IPS DF 19.7 (cell line): ENCODE measurements at regions not wholly inside any gene's neighbourhood (a gene's known extent, or its start where the extent isn't known, plus 50 kb on each side); places are given as distances from the start of the nearest gene placed in this dataset.

ENCODE experiments used
- DNase-seq: peaks from one replicate; pipeline ENCODE4 v3.0.0-alpha.2; 2013; ENCODE audit warnings: low read depth, low spot score

DNA sequence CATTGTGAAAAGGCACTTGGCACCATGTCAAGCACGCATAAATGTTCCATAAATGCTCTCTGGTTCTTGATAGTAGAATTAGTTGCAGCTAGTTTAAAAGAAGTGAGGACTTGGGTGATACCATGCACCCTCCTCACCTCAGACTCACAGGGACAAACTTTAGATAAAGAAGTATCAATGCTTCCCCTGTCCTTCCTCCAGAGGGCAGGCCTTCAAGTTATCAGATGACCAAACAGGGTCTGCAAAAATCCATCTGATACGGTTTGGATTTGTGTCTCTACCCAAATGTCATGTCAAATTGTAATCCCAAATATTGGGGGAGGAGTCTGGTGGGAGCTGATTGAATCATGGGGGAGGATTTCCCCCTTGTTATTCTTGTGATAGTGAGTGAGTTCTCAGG lies 54.1 kb downstream of the C1QL2 start:
- no peak for DNase-seq

- DNase-seq: no peak
Measured at GRCh38 chr2:119102964-119103363, 55.6 kb downstream of the C1QL2 start.

DNA sequence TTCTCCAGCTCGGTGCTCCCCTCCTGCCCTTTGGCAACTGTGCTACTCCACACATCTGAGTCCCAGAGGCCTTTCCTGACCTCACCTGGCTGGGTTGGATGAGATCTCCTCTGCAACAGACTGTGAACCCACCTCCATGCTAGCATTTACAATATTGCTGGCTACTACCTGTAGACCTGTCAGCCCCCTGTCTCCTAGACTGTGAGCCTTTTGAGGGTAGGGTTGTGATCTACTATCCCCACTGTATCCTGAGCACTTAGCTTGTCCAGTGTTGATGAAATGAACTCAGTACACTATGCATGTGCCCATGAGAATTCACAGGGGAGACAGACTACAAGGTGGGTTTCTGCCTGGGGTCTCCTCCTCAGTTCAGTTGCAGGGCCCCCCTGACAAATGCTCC lies 70.1 kb downstream of the C1QL2 start:
- DNase-seq: no peak

- DNase-seq: no peak
Measured at GRCh38 chr2:119086327-119086726, 72.2 kb downstream of the C1QL2 start.

DNA sequence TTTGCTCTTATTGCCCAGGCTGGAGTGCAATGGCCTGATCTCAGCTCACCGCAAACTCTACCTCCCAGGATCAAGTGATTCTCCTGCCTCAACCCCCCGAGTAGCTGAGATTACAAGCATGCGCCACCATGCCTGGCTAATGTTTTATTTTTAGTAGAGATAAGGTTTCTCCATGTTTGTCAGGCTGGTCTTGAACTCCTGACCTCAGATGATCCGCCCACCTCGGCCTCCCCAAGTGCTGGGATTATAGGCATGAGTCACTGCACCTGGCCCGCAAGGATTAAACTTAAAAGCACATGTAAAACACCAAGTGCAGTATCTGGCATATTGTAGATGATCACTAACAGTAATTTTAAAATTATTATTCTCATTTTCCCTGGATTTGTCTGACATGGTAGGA lies 72.9 kb downstream of the C1QL2 start:
- no peak for DNase-seq

DNA sequence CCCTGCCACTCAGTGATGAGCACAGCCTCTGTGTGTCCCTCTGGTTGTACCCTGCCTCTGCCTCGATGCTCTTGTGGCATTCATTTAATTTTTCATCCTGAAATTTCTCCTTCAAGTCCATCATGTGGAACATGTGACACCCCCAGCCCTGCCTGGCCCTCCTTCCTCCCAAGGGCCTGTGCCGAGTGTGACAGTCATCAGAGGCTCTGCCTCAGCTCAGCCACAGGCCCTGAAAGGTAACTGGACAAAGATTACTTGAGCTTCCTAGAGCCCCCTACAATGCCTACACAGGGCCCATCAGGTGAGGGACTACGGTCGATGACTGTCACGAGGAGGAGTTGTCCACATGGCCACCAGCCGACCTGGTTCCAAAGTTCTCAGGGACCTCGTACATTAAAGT lies 75.1 kb downstream of the C1QL2 start:
- DNase-seq: no peak

DNA sequence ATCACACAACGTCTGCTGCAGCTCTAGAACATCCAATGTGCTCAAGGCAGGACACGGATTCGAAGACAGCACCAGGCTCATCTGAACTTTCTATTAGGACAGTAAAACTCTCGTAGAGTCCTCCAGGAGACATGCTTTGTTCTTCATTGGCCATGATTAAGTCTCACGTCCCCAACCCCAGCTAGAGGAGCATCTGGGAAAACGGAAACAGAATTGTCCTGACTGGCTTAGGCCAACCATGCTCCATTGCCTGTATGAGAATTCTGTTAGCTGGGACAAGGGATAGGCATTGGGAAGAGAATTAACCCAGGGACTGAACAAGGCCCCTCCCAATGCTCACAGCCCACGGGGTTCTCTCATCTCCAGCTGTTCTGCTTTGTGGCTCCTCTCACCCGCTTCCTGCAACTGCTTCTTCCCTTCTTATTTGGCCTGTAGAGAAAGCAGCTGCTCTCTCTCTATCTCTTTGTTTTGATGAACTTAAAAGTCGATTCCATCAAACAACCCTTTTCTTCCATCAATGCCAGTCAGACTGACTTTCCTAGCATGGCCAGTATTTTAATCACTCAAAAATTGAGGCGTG lies 75.6 kb downstream of the C1QL2 start:
- no peak for DNase-seq

DNA sequence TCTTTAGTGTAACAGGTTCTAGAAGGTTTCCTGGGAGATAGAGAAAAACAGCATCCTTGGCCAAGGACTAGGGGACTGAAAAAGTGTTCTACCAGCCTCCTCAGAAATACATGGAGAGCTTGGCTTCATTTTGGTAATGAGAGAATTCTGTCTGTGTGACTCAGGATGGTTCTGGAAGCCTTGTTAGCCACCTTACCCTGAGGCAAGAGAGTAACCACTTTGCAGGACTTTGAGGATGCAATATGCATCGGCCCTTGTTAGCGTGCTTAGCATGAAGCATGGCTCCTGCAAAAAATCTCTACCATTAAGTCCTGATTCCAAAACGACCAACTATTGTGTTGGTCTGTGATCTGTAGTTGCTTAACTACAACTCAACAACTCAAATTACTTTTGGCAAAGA lies 79.8 kb downstream of the C1QL2 start:
- DNase-seq: no peak

DNA sequence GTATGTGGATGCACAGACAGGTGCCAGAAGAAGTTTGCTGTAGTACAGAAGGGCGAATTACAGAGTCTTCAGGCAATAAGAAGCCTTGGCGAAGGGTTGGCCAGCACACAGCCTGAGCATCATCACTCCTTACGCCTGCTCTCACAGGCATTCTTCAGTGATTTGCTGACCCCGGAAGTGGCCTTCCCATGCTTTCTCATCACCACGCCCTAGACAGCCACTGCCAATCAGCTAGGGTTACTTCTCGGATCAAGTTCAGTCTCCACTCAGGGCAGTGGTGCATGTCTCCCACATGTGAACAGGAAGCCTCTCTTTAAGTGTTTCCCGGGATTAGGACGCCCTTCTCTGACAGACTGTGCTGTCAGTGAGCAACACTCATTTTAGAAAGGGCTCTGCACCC lies 81.8 kb downstream of the C1QL2 start:
- DNase-seq: no peak

- no peak for DNase-seq
Measured at GRCh38 chr2:119073213-119073612, 85.3 kb downstream of the C1QL2 start.

GRCh38 chr2:119071476-119071875 lies 87.1 kb downstream of the C1QL2 start:
- DNase-seq: no peak

DNA sequence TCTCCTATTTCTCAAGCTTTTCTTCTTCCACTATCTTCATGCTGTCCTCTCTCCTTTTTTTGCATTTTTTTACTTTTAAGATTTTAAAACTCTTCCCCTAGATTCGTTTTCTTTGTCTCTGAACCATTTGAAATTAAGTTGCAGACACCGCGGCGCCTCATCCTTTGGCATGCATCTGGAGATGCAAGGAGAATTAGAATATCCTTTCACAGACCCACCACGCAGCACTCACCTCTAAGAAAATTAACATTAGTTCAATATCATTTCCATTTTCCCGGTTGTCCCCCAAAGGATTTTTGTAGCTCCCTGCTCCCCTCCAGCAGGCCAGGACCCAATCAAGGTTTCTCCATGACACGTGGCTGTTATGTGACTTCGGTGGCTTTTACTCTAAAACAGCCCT lies 88.8 kb downstream of the C1QL2 start:
- DNase-seq: no peak

GRCh38 chr2:119068154-119068725 lies 90.3 kb downstream of the C1QL2 start:
- no peak for DNase-seq

- DNase-seq: no peak
Measured at GRCh38 chr2:119066272-119066804, 92.2 kb downstream of the C1QL2 start.

GRCh38 chr2:119065146-119065545 lies 93.4 kb downstream of the C1QL2 start:
- DNase-seq: no peak

GRCh38 chr2:119064567-119064966 lies 94.0 kb downstream of the C1QL2 start:
- DNase-seq: no peak

DNA sequence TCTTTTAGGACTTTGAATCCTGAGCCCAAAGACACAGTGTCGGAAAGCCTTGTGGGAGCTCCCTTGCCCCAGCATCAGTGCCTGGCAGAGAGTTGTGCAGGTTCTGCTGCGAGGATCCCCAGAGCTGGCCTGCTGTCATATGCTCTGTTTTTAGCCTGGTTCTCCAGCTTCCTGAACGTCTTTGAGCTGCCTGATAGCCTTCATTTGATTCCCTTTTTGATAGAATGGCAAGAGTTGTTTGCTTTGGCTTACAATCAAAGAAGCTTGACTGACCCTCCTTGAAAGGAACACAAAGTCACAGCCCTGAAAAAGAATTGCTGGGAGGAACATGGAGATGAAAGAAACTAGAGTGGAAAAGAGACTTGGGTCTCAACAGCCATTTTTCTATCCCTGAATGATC lies 95.4 kb downstream of the C1QL2 start:
- DNase-seq: no peak

- no peak for DNase-seq
Measured at GRCh38 chr2:119062652-119063051, 95.9 kb downstream of the C1QL2 start.

- DNase-seq: no peak
Measured at GRCh38 chr2:119062179-119062578, 96.4 kb downstream of the C1QL2 start.

GRCh38 chr2:119059940-119060339 lies 98.6 kb downstream of the C1QL2 start:
- DNase-seq: no peak

- DNase-seq: no peak
Measured at GRCh38 chr2:119059287-119059686, 99.3 kb downstream of the C1QL2 start.

- DNase-seq: no peak
Measured at GRCh38 chr2:119053700-119054436, 104.7 kb downstream of the C1QL2 start.

GRCh38 chr2:119051263-119051662 lies 107.3 kb downstream of the C1QL2 start:
- no peak for DNase-seq
